ENCODE measurements at regions not wholly inside any gene's neighbourhood (a gene's known extent, or its start where the extent isn't known, plus 50 kb on each side); places are given as distances from the start of the nearest gene placed in this dataset.

DNA sequence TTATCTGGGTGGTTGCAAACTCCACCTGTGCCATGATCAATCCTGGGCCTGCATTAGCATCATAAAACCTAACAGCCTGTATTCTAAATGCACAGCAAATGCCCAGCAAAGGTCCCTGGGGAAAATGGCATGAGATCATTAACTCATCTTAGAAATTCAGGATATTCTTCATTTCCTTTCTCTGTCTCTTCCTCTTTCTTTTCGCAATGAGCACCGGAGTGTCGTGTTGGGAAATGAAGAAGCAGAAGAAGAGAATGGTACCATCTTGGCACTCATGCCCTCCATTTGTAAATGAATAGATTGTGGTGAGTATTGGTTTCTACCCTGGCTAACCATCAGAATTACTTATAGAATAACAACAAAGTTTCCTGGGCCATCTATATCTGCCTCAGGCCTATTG, 193.6 kb downstream of the GALC start:
- H3K27ac ChIP-seq (ENCODE audit: insufficient read depth, low read depth, low read length) = no peak overlapping the region
- ChIA-PET CTCF (no interaction called here), POLR2A (no interaction called here)
- no peak overlapping the region for H3K4me2 ChIP-seq (ENCODE audit: insufficient read depth, low read length)
- FAIRE-seq (no peak), DNase-seq (ENCODE audit: low read depth, low spot score) (no peak)
- no peaks in the 10 kb centered on the region for H3K9me3 ChIP-seq (replicated peaks; ENCODE audit: control insufficient read depth, insufficient read depth, low read length)
- no peaks in the 10 kb centered on the region for H3K27me3 ChIP-seq (ENCODE audit: control insufficient read depth in 2 of 2, insufficient read depth in 2 of 2, low read length in 2 of 2)
- dilution Hi-C loops (cut with MboI; ENCODE audit: extremely low pct_ligation_motif_present, low sequenced_read_pairs) (no loop called here), intact Hi-C loops (cut with micrococcal nuclease) (no loop called here)
- TF ChIP-seq FOS (IDR thresholded peaks at IDR 0.05; ENCODE audit: borderline replicate concordance, insufficient read depth, low read length) = no peak
- no peak for TF ChIP-seq EZH2 (IDR thresholded peaks at IDR 0.05; ENCODE audit: borderline replicate concordance, low read depth, low read length, severe bottlenecking)
- no peak for TF ChIP-seq GATA2 (IDR thresholded peaks at IDR 0.05; ENCODE audit: insufficient read depth, insufficient read length, low read depth, low read length)
- no peak for TF ChIP-seq MYC (IDR thresholded peaks at IDR 0.05; ENCODE audit: low read depth, low read length)
- no peak for TF ChIP-seq POLR2AphosphoS5 (IDR thresholded peaks at IDR 0.05; ENCODE audit: insufficient read depth, low read depth, low read length)
- TF ChIP-seq, protein P1, sequence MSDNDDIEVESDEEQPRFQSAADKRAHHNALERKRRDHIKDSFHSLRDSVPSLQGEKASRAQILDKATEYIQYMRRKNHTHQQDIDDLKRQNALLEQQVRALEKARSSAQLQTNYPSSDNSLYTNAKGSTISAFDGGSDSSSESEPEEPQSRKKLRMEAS (IDR thresholded peaks at IDR 0.05; ENCODE audit: insufficient read depth, insufficient read length) = no peak
- no peak for TF ChIP-seq JUN (IDR thresholded peaks at IDR 0.05; ENCODE audit: borderline replicate concordance, insufficient read depth, insufficient read length, low read depth)
- TF ChIP-seq, protein P2, sequence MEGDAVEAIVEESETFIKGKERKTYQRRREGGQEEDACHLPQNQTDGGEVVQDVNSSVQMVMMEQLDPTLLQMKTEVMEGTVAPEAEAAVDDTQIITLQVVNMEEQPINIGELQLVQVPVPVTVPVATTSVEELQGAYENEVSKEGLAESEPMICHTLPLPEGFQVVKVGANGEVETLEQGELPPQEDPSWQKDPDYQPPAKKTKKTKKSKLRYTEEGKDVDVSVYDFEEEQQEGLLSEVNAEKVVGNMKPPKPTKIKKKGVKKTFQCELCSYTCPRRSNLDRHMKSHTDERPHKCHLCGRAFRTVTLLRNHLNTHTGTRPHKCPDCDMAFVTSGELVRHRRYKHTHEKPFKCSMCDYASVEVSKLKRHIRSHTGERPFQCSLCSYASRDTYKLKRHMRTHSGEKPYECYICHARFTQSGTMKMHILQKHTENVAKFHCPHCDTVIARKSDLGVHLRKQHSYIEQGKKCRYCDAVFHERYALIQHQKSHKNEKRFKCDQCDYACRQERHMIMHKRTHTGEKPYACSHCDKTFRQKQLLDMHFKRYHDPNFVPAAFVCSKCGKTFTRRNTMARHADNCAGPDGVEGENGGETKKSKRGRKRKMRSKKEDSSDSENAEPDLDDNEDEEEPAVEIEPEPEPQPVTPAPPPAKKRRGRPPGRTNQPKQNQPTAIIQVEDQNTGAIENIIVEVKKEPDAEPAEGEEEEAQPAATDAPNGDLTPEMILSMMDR (IDR thresholded peaks at IDR 0.05; ENCODE audit: extremely low read depth in 1 of 2, insufficient read depth in 1 of 2, low read depth in 1 of 2, low read length in 2 of 2) = no peak
- no peak overlapping the region for H3K9ac ChIP-seq (replicated peaks; ENCODE audit: extremely low read depth, insufficient read depth, low read length)
- H2AFZ ChIP-seq (ENCODE audit: low read depth, low read length) = no peak overlapping the region
- no peaks in the 10 kb centered on the region for H4K20me1 ChIP-seq (replicated peaks; ENCODE audit: control insufficient read depth, extremely low read depth, insufficient read depth, low read length)
- no TSS peak for BruUV-seq (replicated peaks)
- H3K79me2 ChIP-seq (ENCODE audit: control insufficient read depth, insufficient read depth, low read length) = no peaks in the 10 kb centered on the region
- no peak overlapping the region for H3K4me3 ChIP-seq (replicated peaks in 1 of 3; ENCODE audit: insufficient read depth in 1 of 3, low read depth in 1 of 3, low read length in 3 of 3)
- no peaks in the 10 kb centered on the region for H3K4me1 ChIP-seq (ENCODE audit: control insufficient read depth, extremely low read depth, insufficient read depth, low read length)
- H3K9me1 ChIP-seq (replicated peaks; ENCODE audit: control insufficient read depth, extremely low read depth, insufficient read depth, low read length) = no peaks in the 10 kb centered on the region
- no peaks in the 10 kb centered on the region for H3K36me3 ChIP-seq (ENCODE audit: control insufficient read depth in 2 of 2, extremely low read depth in 1 of 2, insufficient read depth in 2 of 2, low read length in 2 of 2)
